Naive thymus-derived CD4-positive, alpha-beta T cell (primary cell): ENCODE measurements at regions not wholly inside any gene's neighbourhood (a gene's known extent, or its start where the extent isn't known, plus 50 kb on each side); places are given as distances from the start of the nearest gene placed in this dataset.

Source experiments
- ATAC-seq: fragments of 150-1000 bp; cut with Tn5 transposase; 2 replicates; pipeline ENCODE4 v1.10.0; 2021; ENCODE audit warnings: mild to moderate bottlenecking, moderate library complexity
- CTCF ChIA-PET: fragments of 350-600 bp; sonication (Branson Sonifier 250); formaldehyde crosslinking; loops from one replicate; lab custom pipeline; 2021; ENCODE audit warnings: antibody characterized with exemption; lab: Charles Lee
- POLR2A ChIA-PET: fragments of 350-600 bp; sonication (Branson Sonifier 250); formaldehyde crosslinking; loops from one replicate; lab custom pipeline; 2021; ENCODE audit warnings: antibody characterized with exemption, inconsistent platforms; lab: Charles Lee
- DNase-seq, 9 donors: peaks; one replicate each; pipeline versions ENCODE4 v3.0.0 to v3.0.0-alpha.2; 2020 to 2022; ENCODE audit warnings: mixed read lengths in 1 of 9
- H3K27ac ChIP-seq: one replicate; pipeline ENCODE4 v1.7.0; 2013; ENCODE audit warnings: mild to moderate bottlenecking, low read depth, low read length, moderate library complexity
- H3K27me3 ChIP-seq, 2 donors: one replicate each; pipeline ENCODE4 v1.7.0; 2013; ENCODE audit warnings: low read length in 2 of 2, mild to moderate bottlenecking in 2 of 2, moderate library complexity in 2 of 2; ENCODE audit not compliant: control insufficient read depth in 2 of 2, insufficient read depth in 2 of 2
- H3K36me3 ChIP-seq, 3 experiments: 1 replicate in 2 of 3; 2 replicates in 1 of 3; pipeline ENCODE4 v1.7.0; 2013; ENCODE audit warnings: low read length in 3 of 3, mild to moderate bottlenecking in 3 of 3, moderate library complexity in 1 of 3; ENCODE audit not compliant: insufficient read depth in 3 of 3, control insufficient read depth in 2 of 3
- H3K4me1 ChIP-seq, 2 donors: one replicate each; pipeline ENCODE4 v1.7.0; 2013; ENCODE audit warnings: low read length in 2 of 2, mild to moderate bottlenecking in 2 of 2, moderate library complexity in 1 of 2; ENCODE audit not compliant: control insufficient read depth in 2 of 2, insufficient read depth in 2 of 2
- H3K4me3 ChIP-seq: 2 replicates; pipeline ENCODE4 v1.7.0; 2013; ENCODE audit warnings: mild to moderate bottlenecking, low read length
- H3K9me3 ChIP-seq, 3 experiments: 1 replicate in 2 of 3; 2 replicates in 1 of 3; pipeline ENCODE4 v1.7.0; 2013; ENCODE audit warnings: low read length in 3 of 3; ENCODE audit not compliant: control insufficient read depth in 2 of 3
- H3K27ac Mint-ChIP-seq, 9 donors: one replicate each; pipeline ENCODE4 v1.8.0; 2020 to 2022; ENCODE audit warnings: mixed read lengths in 9 of 9, mild to moderate bottlenecking in 8 of 9, moderate library complexity in 5 of 9, inconsistent platforms in 2 of 9
- H3K27me3 Mint-ChIP-seq, 5 donors: one replicate each; pipeline ENCODE4 v1.8.0; 2021 to 2022; ENCODE audit warnings: mixed read lengths in 5 of 5, mild to moderate bottlenecking in 1 of 5
- H3K36me3 Mint-ChIP-seq, 5 donors: one replicate each; pipeline ENCODE4 v1.8.0; 2020 to 2022; ENCODE audit warnings: mixed read lengths in 5 of 5, mild to moderate bottlenecking in 3 of 5, inconsistent platforms in 1 of 5
- H3K4me1 Mint-ChIP-seq, 7 donors: one replicate each; pipeline ENCODE4 v1.8.0; 2020 to 2022; ENCODE audit warnings: mixed read lengths in 7 of 7, mild to moderate bottlenecking in 3 of 7, inconsistent platforms in 1 of 7
- H3K4me3 Mint-ChIP-seq, 10 donors: one replicate each; pipeline ENCODE4 v1.8.0; 2020 to 2022; ENCODE audit warnings: mild to moderate bottlenecking in 10 of 10, mixed read lengths in 10 of 10, moderate library complexity in 6 of 10, inconsistent platforms in 2 of 10
- H3K9me3 Mint-ChIP-seq, 11 donors: one replicate each; pipeline ENCODE4 v1.8.0; 2020 to 2022; ENCODE audit warnings: mixed read lengths in 11 of 11, mild to moderate bottlenecking in 4 of 11, inconsistent platforms in 1 of 11, moderate library complexity in 1 of 11
- intact Hi-C, 2 donors: fragments of 100-400 bp; cut with micrococcal nuclease; formaldehyde crosslinking; loops; one replicate each; pipeline ENCODE4 v1.15.1; 2023

GRCh38 chr4:173821036-173821435, 291.0 kb upstream of the HAND2 start:
- H3K4me1 Mint-ChIP-seq, result no peaks in the 10 kb centered on the region
- POLR2A ChIA-PET, result no interaction called here
- intact Hi-C loops, result no loop called here
- Histone ChIP-seq H3K27ac (no peak overlapping the region), H3K4me3 (no peak overlapping the region), H3K27me3 (no peaks in the 10 kb centered on the region), H3K9me3 (no peaks in the 10 kb centered on the region), H3K4me1 (no peaks in the 10 kb centered on the region), H3K36me3 (no peaks in the 10 kb centered on the region)
- ATAC-seq (no peak), DNase-seq (no peak)
- CTCF ChIA-PET, result no interaction called here
- H3K36me3 Mint-ChIP-seq, result no peaks in the 10 kb centered on the region
- H3K27ac Mint-ChIP-seq, result no peak overlapping the region
- H3K9me3 Mint-ChIP-seq, result peaks cover 0 to 4% (median 0%) of the 10 kb centered on the region in 11 donors
- no peak overlapping the region for H3K4me3 Mint-ChIP-seq
- peaks cover 0 to 10% (median 0%) of the 10 kb centered on the region in 5 donors for H3K27me3 Mint-ChIP-seq

DNA sequence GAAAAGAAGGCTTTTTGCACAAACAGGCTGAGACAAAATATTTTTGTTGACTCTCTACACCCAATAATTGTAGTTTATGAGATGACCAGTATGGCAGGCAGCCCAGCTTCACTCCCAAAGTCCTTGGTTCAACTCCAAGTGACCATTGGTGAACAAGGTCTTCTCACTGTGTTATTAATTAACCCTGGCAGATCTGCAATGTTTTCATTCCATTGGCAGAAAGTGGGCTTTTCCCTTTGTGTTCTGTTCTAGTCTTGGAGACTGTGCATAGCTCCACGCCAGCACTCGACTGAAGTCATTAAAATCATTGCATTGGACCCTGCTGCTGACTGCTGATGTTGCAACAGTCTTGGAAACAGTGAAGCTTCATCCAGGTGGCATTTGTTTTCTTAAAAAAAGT, 277.3 kb upstream of the HAND2 start:
- Histone ChIP-seq H3K4me1 (no peaks in the 10 kb centered on the region), H3K27ac (no peak overlapping the region), H3K36me3 (no peaks in the 10 kb centered on the region), H3K4me3 (no peak overlapping the region), H3K27me3 (no peaks in the 10 kb centered on the region), H3K9me3 (no peaks in the 10 kb centered on the region)
- H3K4me1 Mint-ChIP-seq, result peaks cover 0 to 1% (median 0%) of the 10 kb centered on the region in 7 donors
- H3K36me3 Mint-ChIP-seq, result no peaks in the 10 kb centered on the region
- ATAC-seq (no peak), DNase-seq (no peak)
- intact Hi-C loops, result no loop called here
- H3K27me3 Mint-ChIP-seq, result peaks cover 0 to 5% (median 0%) of the 10 kb centered on the region in 5 donors
- H3K9me3 Mint-ChIP-seq, result peaks cover 0 to 6% (median 0%) of the 10 kb centered on the region in 11 donors
- CTCF ChIA-PET, result no interaction called here
- POLR2A ChIA-PET, result no interaction called here
- H3K27ac Mint-ChIP-seq, result no peak overlapping the region
- no peak overlapping the region for H3K4me3 Mint-ChIP-seq

DNA sequence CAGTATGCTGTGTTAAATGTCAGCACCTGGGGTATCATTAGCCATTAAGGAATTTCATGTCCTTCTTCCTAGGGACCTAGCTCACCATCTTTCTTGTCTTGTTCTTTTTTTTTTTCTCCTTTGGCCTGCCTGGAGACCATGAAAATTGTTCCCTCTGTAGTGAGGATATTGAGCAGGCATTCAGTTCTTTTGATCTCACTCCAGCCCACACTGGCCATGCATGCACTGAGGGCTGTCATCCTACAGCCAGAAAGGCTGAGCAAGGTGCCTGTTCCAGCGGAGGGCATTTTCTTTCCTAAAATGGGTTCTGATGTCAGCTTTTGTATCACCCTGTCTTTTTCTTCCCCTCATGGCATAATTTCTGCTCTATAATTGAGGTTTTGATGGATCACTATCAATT, 275.9 kb upstream of the HAND2 start:
- H3K27me3 ChIP-seq, result no peaks in the 10 kb centered on the region
- no peak overlapping the region for H3K27ac Mint-ChIP-seq
- POLR2A ChIA-PET, result no interaction called here
- no peaks in the 10 kb centered on the region for H3K36me3 Mint-ChIP-seq
- H3K27ac ChIP-seq, result no peak overlapping the region
- intact Hi-C loops, result no loop called here
- H3K4me3 Mint-ChIP-seq, result no peak overlapping the region
- peaks cover 0 to 1% (median 0%) of the 10 kb centered on the region in 7 donors for H3K4me1 Mint-ChIP-seq
- CTCF ChIA-PET, result interaction anchor here (0.7 kb wide), 1 partner anchor 34 kb away, joined by 3 read pairs; no protein-coding TSS in a partner anchor
- ATAC-seq, result no peak
- H3K36me3 ChIP-seq, result no peaks in the 10 kb centered on the region
- H3K4me1 ChIP-seq, result no peaks in the 10 kb centered on the region
- H3K9me3 Mint-ChIP-seq, result peaks cover 0 to 6% (median 0%) of the 10 kb centered on the region in 11 donors
- no peak for DNase-seq
- no peaks in the 10 kb centered on the region for H3K9me3 ChIP-seq
- H3K4me3 ChIP-seq, result no peak overlapping the region
- H3K27me3 Mint-ChIP-seq, result peaks cover 0 to 4% (median 0%) of the 10 kb centered on the region in 5 donors

GRCh38 chr4:173802662-173803022, 272.6 kb upstream of the HAND2 start:
- H3K27ac ChIP-seq, result no peak overlapping the region
- Mint-ChIP-seq H3K27ac (no peak overlapping the region), H3K9me3 (peaks cover 0 to 6% (median 0%) of the 10 kb centered on the region in 11 donors), H3K36me3 (no peaks in the 10 kb centered on the region), H3K27me3 (peaks cover 0 to under 1% (median 0%) of the 10 kb centered on the region in 5 donors), H3K4me3 (no peak overlapping the region), H3K4me1 (peaks cover 0 to 1% (median 0%) of the 10 kb centered on the region in 7 donors)
- no peak overlapping the region for H3K4me3 ChIP-seq
- no peaks in the 10 kb centered on the region for H3K9me3 ChIP-seq
- intact Hi-C loops, result no loop called here
- CTCF ChIA-PET, result no interaction called here
- no peaks in the 10 kb centered on the region for H3K36me3 ChIP-seq
- no peaks in the 10 kb centered on the region for H3K4me1 ChIP-seq
- H3K27me3 ChIP-seq, result no peaks in the 10 kb centered on the region
- ATAC-seq (no peak), DNase-seq (no peak)
- POLR2A ChIA-PET, result no interaction called here

- no peaks in the 10 kb centered on the region for H3K36me3 ChIP-seq
- H3K27ac Mint-ChIP-seq, result no peak overlapping the region
- no peaks in the 10 kb centered on the region for H3K27me3 ChIP-seq
- no peaks in the 10 kb centered on the region for H3K9me3 ChIP-seq
- no peak overlapping the region for H3K4me3 Mint-ChIP-seq
- intact Hi-C loops, result no loop called here
- H3K4me1 ChIP-seq, result no peaks in the 10 kb centered on the region
- H3K27me3 Mint-ChIP-seq, result no peaks in the 10 kb centered on the region
- no peak for ATAC-seq
- ChIA-PET CTCF (no interaction called here), POLR2A (no interaction called here)
- H3K27ac ChIP-seq, result no peak overlapping the region
- peaks cover 0 to 6% (median 0%) of the 10 kb centered on the region in 11 donors for H3K9me3 Mint-ChIP-seq
- peaks cover 0 to 1% (median 0%) of the 10 kb centered on the region in 7 donors for H3K4me1 Mint-ChIP-seq
- no peak overlapping the region for H3K4me3 ChIP-seq
- H3K36me3 Mint-ChIP-seq, result no peaks in the 10 kb centered on the region
- no peak for DNase-seq
These were observed 272.0 kb upstream of the HAND2 start for GRCh38 chr4:173801876-173802661.

- H3K4me1 ChIP-seq, result no peaks in the 10 kb centered on the region
- Mint-ChIP-seq H3K27ac (no peak overlapping the region), H3K9me3 (peaks cover 0 to 11% (median 0%) of the 10 kb centered on the region in 11 donors), H3K27me3 (no peaks in the 10 kb centered on the region), H3K4me1 (peaks cover 0 to 1% (median 0%) of the 10 kb centered on the region in 7 donors), H3K36me3 (no peaks in the 10 kb centered on the region), H3K4me3 (no peak overlapping the region)
- intact Hi-C loops, result no loop called here
- H3K4me3 ChIP-seq, result no peak overlapping the region
- ChIA-PET CTCF (no interaction called here), POLR2A (no interaction called here)
- no peaks in the 10 kb centered on the region for H3K36me3 ChIP-seq
- DNase-seq (no peak), ATAC-seq (no peak)
- no peak overlapping the region for H3K27ac ChIP-seq
- H3K9me3 ChIP-seq, result no peaks in the 10 kb centered on the region
- H3K27me3 ChIP-seq, result no peaks in the 10 kb centered on the region
These were observed 271.3 kb upstream of the HAND2 start for GRCh38 chr4:173801361-173801760.

- intact Hi-C loops, result no loop called here
- Mint-ChIP-seq H3K4me1 (no peaks in the 10 kb centered on the region), H3K27me3 (no peaks in the 10 kb centered on the region), H3K27ac (no peak overlapping the region), H3K36me3 (no peaks in the 10 kb centered on the region), H3K4me3 (no peak overlapping the region), H3K9me3 (peaks cover 0 to 5% (median 0%) of the 10 kb centered on the region in 11 donors)
- H3K4me3 ChIP-seq, result no peak overlapping the region
- no peaks in the 10 kb centered on the region for H3K27me3 ChIP-seq
- CTCF ChIA-PET, result no interaction called here
- POLR2A ChIA-PET, result no interaction called here
- no peaks in the 10 kb centered on the region for H3K36me3 ChIP-seq
- H3K27ac ChIP-seq, result no peak overlapping the region
- no peaks in the 10 kb centered on the region for H3K9me3 ChIP-seq
- DNase-seq, result no peak
- no peak for ATAC-seq
- H3K4me1 ChIP-seq, result no peaks in the 10 kb centered on the region
These were observed 267.3 kb upstream of the HAND2 start for GRCh38 chr4:173797296-173797695.
